GM12878 (cell line): ENCODE measurements at regions not wholly inside any gene's neighbourhood (a gene's known extent, or its start where the extent isn't known, plus 50 kb on each side); places are given as distances from the start of the nearest gene placed in this dataset.

Experiments used
- ATAC-seq: fragments of 200-7000 bp; cut with Tn5 transposase; 3 replicates; pipeline ENCODE4 v1.9.1; 2020; ENCODE audit warnings: mild to moderate bottlenecking, moderate library complexity
- BruUV-seq: library from RNA; stranded (reverse); fragments of 400-500 nt; replicated peaks from 2 replicates; lab custom pipeline; 2021; lab: Mats Ljungman, UMichigan
- CTCF ChIA-PET: fragments of 300-600 bp; sonication (Branson Sonifier 250); formaldehyde crosslinking; extraction: SDS; loops from one replicate; lab custom pipeline; 2021; ENCODE audit warnings: inconsistent platforms; lab: Yijun Ruan, JAX
- POLR2A ChIA-PET: fragments of 350-600 bp; formaldehyde crosslinking; extraction: SDS; loops from one replicate; lab custom pipeline; 2021; ENCODE audit warnings: inconsistent platforms; lab: Charles Lee
- RAD21 ChIA-PET: fragments of 300-600 bp; sonication (Branson Sonifier 250); formaldehyde crosslinking; loops from one replicate; lab custom pipeline; 2023; ENCODE audit warnings: antibody characterized with exemption; ENCODE audit not compliant: unreplicated experiment; lab: Charles Lee
- SMC1A ChIA-PET: fragments of 300-600 bp; sonication (Branson Sonifier 250); formaldehyde crosslinking; loops from one replicate; lab custom pipeline; 2023; ENCODE audit not compliant: unreplicated experiment, uncharacterized antibody; lab: Charles Lee
- DNase-seq: peaks from one replicate; pipeline ENCODE4 v3.0.0-alpha.2; 2011; ENCODE audit warnings: low read depth, low spot score
- FAIRE-seq: peaks from 3 replicates; lab custom pipeline; 2011; peaks lifted over from hg19 to GRCh38; lab: Jason Lieb, UNC
- H2AFZ ChIP-seq: 2 replicates; pipeline ENCODE4 v1.6.0; 2011; ENCODE audit warnings: low read depth, low read length, control low read depth; ENCODE audit not compliant: control insufficient read depth
- H3K27ac ChIP-seq: 2 replicates; pipeline ENCODE4 v1.5.1; 2011; ENCODE audit warnings: control low read depth; ENCODE audit not compliant: control insufficient read depth, insufficient read depth
- H3K27me3 ChIP-seq, 2 experiments: replicated peaks in 1 of 2; 2 replicates each; pipeline versions ENCODE4 v1.6.0 to v1.6.1; 2011; ENCODE audit warnings: low read length in 1 of 2; ENCODE audit not compliant: control insufficient read depth in 2 of 2, insufficient read depth in 2 of 2
- H3K36me3 ChIP-seq, 2 experiments: 2 replicates each; pipeline ENCODE4 v1.5.1; 2011; ENCODE audit warnings: low read length in 1 of 2; ENCODE audit not compliant: control insufficient read depth in 2 of 2, insufficient read depth in 2 of 2
- H3K4me1 ChIP-seq: 2 replicates; pipeline ENCODE4 v1.6.1; 2011; ENCODE audit warnings: mild to moderate bottlenecking, low read length, moderate library complexity, mixed read lengths; ENCODE audit not compliant: control insufficient read depth, insufficient read depth
- H3K4me2 ChIP-seq: 2 replicates; pipeline ENCODE4 v1.6.0; 2011; ENCODE audit warnings: control low read depth; ENCODE audit not compliant: control insufficient read depth, insufficient read depth
- H3K4me3 ChIP-seq: fragments of 200-600 bp; sonication (generic); 2 replicates; pipeline ENCODE4 v1.5.1; 2016
- H3K79me2 ChIP-seq: 2 replicates; pipeline ENCODE4 v1.6.0; 2011; ENCODE audit warnings: low read length; ENCODE audit not compliant: control insufficient read depth, insufficient read depth
- H3K9ac ChIP-seq: 2 replicates; pipeline ENCODE4 v1.8.0; 2011; ENCODE audit warnings: low read length, control low read depth, mixed read lengths; ENCODE audit not compliant: control insufficient read depth, insufficient read depth
- H3K9me3 ChIP-seq: replicated peaks from 3 replicates; pipeline ENCODE4 v1.5.1; 2011; ENCODE audit warnings: mild to moderate bottlenecking, low read length; ENCODE audit not compliant: control insufficient read depth, insufficient read depth
- H4K20me1 ChIP-seq: 2 replicates; pipeline ENCODE4 v1.6.0; 2011; ENCODE audit not compliant: control insufficient read depth, insufficient read depth
- EZH2 ChIP-seq: IDR thresholded peaks from 2 replicates; pipeline ENCODE4 v1.6.1; 2012; ENCODE audit warnings: low read depth, mild to moderate bottlenecking, control low read depth, inconsistent platforms, low read length, borderline replicate concordance; ENCODE audit not compliant: control insufficient read depth
- HCFC1 ChIP-seq: fragments of 150-350 bp; IDR thresholded peaks from 2 replicates; pipeline ENCODE4 v1.6.1; 2014; ENCODE audit warnings: low read length
- MYB ChIP-seq: fragments of 150-350 bp; IDR thresholded peaks from 2 replicates; pipeline ENCODE4 v1.6.1; 2014; ENCODE audit warnings: mild to moderate bottlenecking, low read depth, low read length, borderline replicate concordance
- POLR2A ChIP-seq: IDR thresholded peaks from 2 replicates; pipeline ENCODE4 v1.6.1; 2011; ENCODE audit warnings: low read depth, mild to moderate bottlenecking, low read length
- RCOR1 ChIP-seq: conservative IDR thresholded peaks from 2 replicates; pipeline ENCODE4 v1.6.1; 2012; ENCODE audit warnings: low read depth, low read length, improper control_type of control experiment
- STAT3 ChIP-seq: IDR thresholded peaks from 2 replicates; pipeline ENCODE4 v1.6.1; 2011; ENCODE audit warnings: low read depth, low read length, improper control_type of control experiment
- TBL1XR1 ChIP-seq: IDR thresholded peaks from 2 replicates; pipeline ENCODE4 v1.6.1; 2012; ENCODE audit warnings: low read depth, low read length, improper control_type of control experiment
- ZBTB33 ChIP-seq: fragments of 450-650 bp; IDR thresholded peaks from 2 replicates; pipeline ENCODE4 v1.6.1; 2017; ENCODE audit warnings: mild to moderate bottlenecking
- ZNF217 ChIP-seq: fragments of 450-650 bp; IDR thresholded peaks from 2 replicates; pipeline ENCODE4 v1.6.1; 2017; ENCODE audit warnings: antibody characterized with exemption, mild to moderate bottlenecking
- WGBS: methylation state at CpG from one replicate; pipeline ENCODE4 v1.1.6; 2016; ENCODE audit warnings: low lambda C conversion rate; ENCODE audit not compliant: insufficient replicate concordance, insufficient coverage; ENCODE audit errors: missing lambda C conversion rate; 5-methylcytosine and 5-hydroxymethylcytosine counted together
- in situ Hi-C: fragments of 300-500 bp; cut with MboI; formaldehyde crosslinking; loops from 9 replicates; pipeline ENCODE4 v1.14.3; 2018; ENCODE audit warnings: mixed read lengths
- intact Hi-C: fragments of 100-400 bp; cut with micrococcal nuclease; formaldehyde crosslinking; loops from one replicate; pipeline ENCODE4 v1.14.2; 2022; ENCODE audit not compliant: unreplicated experiment

DNA sequence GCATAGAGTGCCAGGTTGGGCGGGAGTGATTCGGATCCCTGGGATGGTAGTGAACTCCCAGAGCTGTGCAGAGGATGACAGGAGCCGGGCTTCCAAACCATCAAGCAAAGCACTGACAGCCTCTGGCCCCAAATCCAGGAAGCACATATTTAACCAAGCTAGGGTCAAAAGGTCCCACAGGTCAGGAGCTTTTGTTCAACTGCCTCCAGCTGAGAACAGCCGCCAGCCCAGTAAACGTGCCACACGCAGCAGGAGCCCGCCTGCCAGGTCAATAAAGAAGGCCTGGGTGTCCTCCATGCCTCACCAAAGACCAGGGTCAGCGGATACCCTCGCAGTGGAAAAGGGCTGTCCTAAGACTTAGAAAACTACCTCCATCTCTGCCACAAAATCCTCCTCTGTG is 184.7 kb upstream of the LINGO1 start:
- Histone ChIP-seq H3K27me3 (peaks cover 13 to 14% of the 10 kb centered on the region in 2 experiments), H3K36me3 (no peaks in the 10 kb centered on the region), H3K4me2 (no peak overlapping the region), H3K4me1 (no peaks in the 10 kb centered on the region), H3K4me3 (no peak overlapping the region), H3K9ac (no peak overlapping the region), H3K27ac (no peak overlapping the region), H4K20me1 (peaks cover 3% of the 10 kb centered on the region), H3K79me2 (no peaks in the 10 kb centered on the region), H2AFZ (no peak overlapping the region), H3K9me3 (no peaks in the 10 kb centered on the region)
- FAIRE-seq (no peak), ATAC-seq (no peak), DNase-seq (no peak)
- TF ChIP-seq ZNF217 (no peak), MYB (no peak), ZBTB33 (no peak), POLR2A (no peak), EZH2 (no peak), HCFC1 (no peak), STAT3 (no peak), TBL1XR1 (no peak), RCOR1 (no peak)
- WGBS = 42% methylated on average over 9 of the region's 9 CpGs
- CTCF ChIA-PET = interaction anchor here (0.8 to 1.7 kb wide), 2 partner anchors 20 to 93 kb away, joined by 3 to 5 read pairs; no protein-coding TSS in a partner anchor
- no TSS peak for BruUV-seq
- RAD21 ChIA-PET = no interaction called here
- SMC1A ChIA-PET = no interaction called here
- intact Hi-C loops = no loop called here
- in situ Hi-C loops = loop anchor here (25.0 kb wide), 1 partner anchor 180 kb away; the partner anchor contains the start of gene LINGO1
- POLR2A ChIA-PET = no interaction called here
